OCI-LY7 (cell line): ENCODE measurements at regions not wholly inside any gene's neighbourhood (a gene's known extent, or its start where the extent isn't known, plus 50 kb on each side); places are given as distances from the start of the nearest gene placed in this dataset.

Experiments used
- BruUV-seq: library from RNA; stranded (reverse); fragments of 400-500 nt; replicated peaks from 2 replicates; lab custom pipeline; 2021; lab: Mats Ljungman, UMichigan
- CTCF ChIA-PET: fragments of 300-600 bp; sonication (Branson Sonifier 250); formaldehyde crosslinking; loops from one replicate; lab custom pipeline; 2022; ENCODE audit warnings: antibody characterized with exemption; ENCODE audit not compliant: unreplicated experiment; lab: Charles Lee
- POLR2A ChIA-PET: fragments of 300-600 bp; sonication (Branson Sonifier 250); formaldehyde crosslinking; loops from one replicate; lab custom pipeline; 2022; ENCODE audit warnings: antibody characterized with exemption; lab: Charles Lee
- DNase-seq: peaks from one replicate; pipeline ENCODE4 v3.0.0-alpha.2; 2015; ENCODE audit warnings: low spot score
- H2AFZ ChIP-seq: fragments of 200-600 bp; sonication (generic), shearing (Covaris generic); 2 replicates; pipeline ENCODE4 v1.6.1; 2014; ENCODE audit warnings: mild to moderate bottlenecking, antibody characterized with exemption, low read length, moderate library complexity
- H3K27ac ChIP-seq: fragments of 200-600 bp; sonication (generic); 2 replicates; pipeline ENCODE4 v1.5.1; 2014; ENCODE audit warnings: mixed run types, low read depth, mild to moderate bottlenecking, moderate library complexity, low read length, inconsistent platforms; ENCODE audit not compliant: poor library complexity, severe bottlenecking
- H3K36me3 ChIP-seq: fragments of 200-600 bp; sonication (generic); 2 replicates; pipeline ENCODE4 v1.6.1; 2014; ENCODE audit warnings: mild to moderate bottlenecking, antibody characterized with exemption, low read length, moderate library complexity, mixed read lengths; ENCODE audit not compliant: insufficient read depth
- H3K4me1 ChIP-seq: fragments of 200-600 bp; sonication (generic); 2 replicates; pipeline ENCODE4 v1.5.1; 2014; ENCODE audit warnings: mild to moderate bottlenecking, low read length; ENCODE audit not compliant: insufficient read depth, poor library complexity, severe bottlenecking
- H3K4me2 ChIP-seq: fragments of 200-600 bp; sonication (generic); 2 replicates; pipeline ENCODE4 v1.6.1; 2014; ENCODE audit warnings: mild to moderate bottlenecking, low read length
- H3K4me3 ChIP-seq: fragments of 200-600 bp; sonication (generic); 2 replicates; pipeline ENCODE4 v1.5.1; 2014; ENCODE audit warnings: mild to moderate bottlenecking, low read depth, low read length; ENCODE audit not compliant: poor library complexity, severe bottlenecking
- H3K79me2 ChIP-seq: fragments of 200-600 bp; sonication (generic); 2 replicates; pipeline ENCODE4 v1.6.1; 2016; ENCODE audit warnings: low read depth, mild to moderate bottlenecking, low read length, moderate library complexity, mixed read lengths; ENCODE audit not compliant: insufficient read depth
- H3K9me2 ChIP-seq: fragments of 200-600 bp; sonication (generic); 2 replicates; pipeline ENCODE4 v1.6.1; 2016; ENCODE audit warnings: mild to moderate bottlenecking, low read length, mixed read lengths; ENCODE audit not compliant: insufficient read depth
- H3K9me3 ChIP-seq: fragments of 200-600 bp; sonication (generic); 2 replicates; pipeline ENCODE4 v1.6.1; 2014; ENCODE audit warnings: mild to moderate bottlenecking, mixed run types, low read length, mixed read lengths
- H4K20me1 ChIP-seq: fragments of 200-600 bp; sonication (generic); 2 replicates; pipeline ENCODE4 v1.6.1; 2014; ENCODE audit warnings: mild to moderate bottlenecking, antibody characterized with exemption, low read length, moderate library complexity, mixed read lengths; ENCODE audit not compliant: insufficient read depth
- EZH2phosphoT487 ChIP-seq: fragments of 200-600 bp; sonication (generic); IDR thresholded peaks from 2 replicates; pipeline ENCODE4 v1.6.1; 2018; ENCODE audit warnings: low read depth, borderline replicate concordance, mild to moderate bottlenecking, mixed run types, antibody characterized with exemption, low read length, moderate library complexity, mixed read lengths
- intact Hi-C: fragments of 100-400 bp; cut with micrococcal nuclease; formaldehyde crosslinking; loops from one replicate; pipeline ENCODE4 v1.10.0; 2022; ENCODE audit not compliant: unreplicated experiment
- TF ChIP-seq, protein P1 (sequence below): fragments of 200-600 bp; sonication (generic); conservative IDR thresholded peaks from 2 replicates; pipeline ENCODE4 v1.5.1; 2014; ENCODE audit warnings: mild to moderate bottlenecking, antibody characterized with exemption, low read length, moderate library complexity, mixed read lengths

DNA sequence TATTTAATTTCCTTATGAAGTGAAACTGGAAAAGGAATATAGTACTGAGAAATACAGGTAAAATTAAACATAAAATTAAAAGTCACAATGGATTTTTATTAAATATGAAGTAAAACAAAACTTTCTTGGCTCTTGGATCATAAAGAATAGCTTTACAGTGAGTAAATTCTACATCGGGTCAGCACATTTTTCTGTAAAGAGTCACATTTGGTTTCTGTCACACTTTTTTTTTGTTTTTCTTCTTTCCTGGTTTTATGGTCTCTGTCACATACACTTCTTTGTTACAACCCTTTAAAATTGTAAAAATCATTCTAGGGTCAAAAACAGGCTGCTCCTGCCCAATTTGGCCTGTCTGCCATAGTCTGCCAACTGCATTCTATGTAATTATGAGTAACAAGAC, 254.4 kb upstream of the POU3F2 start:
- intact Hi-C loops = no loop called here
- no peaks in the 10 kb centered on the region for H3K9me3 ChIP-seq
- no peaks in the 10 kb centered on the region for H4K20me1 ChIP-seq
- H3K27ac ChIP-seq = no peak overlapping the region
- no peaks in the 10 kb centered on the region for H3K79me2 ChIP-seq
- H3K4me3 ChIP-seq = no peak overlapping the region
- TF ChIP-seq EZH2phosphoT487 = no peak
- ChIA-PET CTCF (no interaction called here), POLR2A (no interaction called here)
- H2AFZ ChIP-seq = no peak overlapping the region
- H3K36me3 ChIP-seq = no peaks in the 10 kb centered on the region
- H3K9me2 ChIP-seq = no peaks in the 10 kb centered on the region
- DNase-seq = no peak
- H3K4me1 ChIP-seq = no peaks in the 10 kb centered on the region
- H3K4me2 ChIP-seq = no peak overlapping the region
- BruUV-seq = no TSS peak

DNA sequence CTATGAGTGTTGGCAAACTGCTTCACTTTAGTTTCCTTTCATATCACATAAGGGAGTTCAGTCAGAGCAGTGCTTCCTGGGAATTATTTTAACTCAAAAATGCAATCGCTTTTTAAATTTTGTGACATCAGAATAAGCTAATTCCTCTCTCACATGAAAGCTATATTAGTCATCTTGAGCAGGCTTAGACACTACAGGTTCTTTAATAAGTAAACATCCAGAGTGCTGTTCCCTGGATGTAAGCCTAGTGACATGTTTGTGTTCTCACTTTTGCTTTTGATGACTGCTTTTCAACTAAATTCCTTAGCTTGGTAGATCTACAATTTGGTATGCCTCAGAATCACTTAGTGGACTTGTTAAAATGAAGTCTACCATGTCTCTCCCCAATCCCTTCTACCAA, 252.7 kb upstream of the POU3F2 start:
- no TSS peak for BruUV-seq

DNA sequence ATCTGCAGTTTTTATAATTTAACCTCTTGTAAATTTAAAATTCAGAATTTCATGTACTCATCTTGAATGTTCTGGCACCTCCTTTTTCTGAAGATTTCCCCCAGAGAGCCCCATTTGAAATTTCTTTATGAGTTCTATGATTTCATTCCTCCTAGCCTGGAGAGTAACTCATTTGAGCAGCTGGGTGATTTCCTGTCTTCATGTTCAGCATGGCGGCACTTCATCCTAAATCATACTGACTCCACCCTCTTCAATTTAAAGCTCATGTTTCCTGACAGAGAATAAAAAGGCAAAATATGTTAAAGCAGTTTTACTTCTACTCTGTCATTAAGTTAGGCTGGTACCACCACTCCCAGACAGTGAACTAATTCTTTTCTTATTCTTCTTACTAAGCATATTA, 250.9 kb upstream of the POU3F2 start:
- BruUV-seq = no TSS peak
- H3K9me2 ChIP-seq = no peaks in the 10 kb centered on the region
- H3K79me2 ChIP-seq = no peaks in the 10 kb centered on the region
- no peaks in the 10 kb centered on the region for H3K36me3 ChIP-seq
- H3K9me3 ChIP-seq = no peaks in the 10 kb centered on the region
- H3K4me2 ChIP-seq = no peak overlapping the region
- POLR2A ChIA-PET = no interaction called here
- no peak overlapping the region for H2AFZ ChIP-seq
- intact Hi-C loops = no loop called here
- TF ChIP-seq, protein P1, sequence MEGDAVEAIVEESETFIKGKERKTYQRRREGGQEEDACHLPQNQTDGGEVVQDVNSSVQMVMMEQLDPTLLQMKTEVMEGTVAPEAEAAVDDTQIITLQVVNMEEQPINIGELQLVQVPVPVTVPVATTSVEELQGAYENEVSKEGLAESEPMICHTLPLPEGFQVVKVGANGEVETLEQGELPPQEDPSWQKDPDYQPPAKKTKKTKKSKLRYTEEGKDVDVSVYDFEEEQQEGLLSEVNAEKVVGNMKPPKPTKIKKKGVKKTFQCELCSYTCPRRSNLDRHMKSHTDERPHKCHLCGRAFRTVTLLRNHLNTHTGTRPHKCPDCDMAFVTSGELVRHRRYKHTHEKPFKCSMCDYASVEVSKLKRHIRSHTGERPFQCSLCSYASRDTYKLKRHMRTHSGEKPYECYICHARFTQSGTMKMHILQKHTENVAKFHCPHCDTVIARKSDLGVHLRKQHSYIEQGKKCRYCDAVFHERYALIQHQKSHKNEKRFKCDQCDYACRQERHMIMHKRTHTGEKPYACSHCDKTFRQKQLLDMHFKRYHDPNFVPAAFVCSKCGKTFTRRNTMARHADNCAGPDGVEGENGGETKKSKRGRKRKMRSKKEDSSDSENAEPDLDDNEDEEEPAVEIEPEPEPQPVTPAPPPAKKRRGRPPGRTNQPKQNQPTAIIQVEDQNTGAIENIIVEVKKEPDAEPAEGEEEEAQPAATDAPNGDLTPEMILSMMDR = no peak
- no peak for TF ChIP-seq EZH2phosphoT487
- CTCF ChIA-PET = no interaction called here
- DNase-seq = no peak
- no peaks in the 10 kb centered on the region for H3K4me1 ChIP-seq
- no peak overlapping the region for H3K27ac ChIP-seq
- H4K20me1 ChIP-seq = no peaks in the 10 kb centered on the region
- H3K4me3 ChIP-seq = no peak overlapping the region

More for the DNA sequence above, 252.7 kb upstream of the POU3F2 start:
- H3K27ac ChIP-seq = no peak overlapping the region
- POLR2A ChIA-PET = interaction anchor here (1.4 kb wide), 1 partner anchor 13 kb away, joined by 8 read pairs; no protein-coding TSS in a partner anchor
- no peaks in the 10 kb centered on the region for H3K4me1 ChIP-seq
- H4K20me1 ChIP-seq = no peaks in the 10 kb centered on the region
- TF ChIP-seq EZH2phosphoT487 = no peak
- TF ChIP-seq, protein P1 = no peak
- CTCF ChIA-PET = no interaction called here
- intact Hi-C loops = no loop called here
- no peaks in the 10 kb centered on the region for H3K9me2 ChIP-seq
- H3K36me3 ChIP-seq = no peaks in the 10 kb centered on the region
- DNase-seq = no peak
- H3K4me3 ChIP-seq = no peak overlapping the region
- no peak overlapping the region for H3K4me2 ChIP-seq
- no peaks in the 10 kb centered on the region for H3K79me2 ChIP-seq
- H2AFZ ChIP-seq = no peak overlapping the region
- H3K9me3 ChIP-seq = no peaks in the 10 kb centered on the region
